ENCODE measurements at regions not wholly inside any gene's neighbourhood (a gene's known extent, or its start where the extent isn't known, plus 50 kb on each side); places are given as distances from the start of the nearest gene placed in this dataset.
"Not testable (repeated sequence)": the region's sequence is repeated elsewhere in the genome, so short reads cannot be mapped to it uniquely, and the experiment has no call there.

- no peak for DNase-seq
Measured at GRCh38 chr7:33792547-33793105, 112.7 kb upstream of the BMPER start.

DNA sequence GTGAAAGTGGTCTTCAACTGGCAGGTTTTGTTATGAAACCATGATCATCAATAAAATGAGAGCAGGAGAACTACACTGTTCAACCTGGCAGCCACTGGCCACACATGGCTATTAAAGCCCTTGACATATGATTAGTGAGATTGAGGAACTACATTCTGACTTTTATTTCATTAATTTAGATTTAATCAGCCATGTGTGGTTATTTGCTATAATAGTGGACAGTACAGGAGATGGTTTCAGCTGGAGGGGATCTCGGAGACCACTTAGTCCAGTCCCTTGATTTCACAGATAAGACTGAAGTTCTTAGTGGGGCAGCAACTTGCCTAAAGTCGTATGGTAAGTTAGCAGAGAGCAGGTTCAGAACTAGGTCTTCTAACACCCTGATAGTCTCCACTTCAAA, 111.7 kb upstream of the BMPER start:
- no peak for DNase-seq

GRCh38 chr7:33794419-33794818, 110.9 kb upstream of the BMPER start:
- no peak for DNase-seq

- no peak for DNase-seq
Measured at GRCh38 chr7:33794959-33795358, 110.4 kb upstream of the BMPER start.

- no peak for DNase-seq
Measured at GRCh38 chr7:33796538-33796937, 108.8 kb upstream of the BMPER start.

DNA sequence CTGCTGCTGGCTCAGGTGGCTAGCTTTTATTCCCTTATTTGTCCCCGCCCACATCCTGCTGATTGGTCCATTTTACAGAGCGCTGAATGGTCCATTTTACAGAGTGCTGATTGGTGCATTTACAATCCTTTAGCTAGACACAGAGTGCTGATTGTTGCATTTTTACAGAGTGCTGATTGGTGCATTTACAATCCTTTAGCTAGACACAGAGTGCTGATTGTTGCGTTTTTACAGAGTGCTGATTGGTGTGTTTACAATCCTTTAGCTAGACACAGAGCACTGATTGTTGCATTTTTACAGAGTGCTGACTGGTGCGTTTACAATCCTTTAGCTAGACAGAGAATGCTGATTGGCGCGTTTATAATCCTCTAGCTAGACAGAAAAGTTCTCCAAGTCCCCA, 107.8 kb upstream of the BMPER start:
- not testable (repeated sequence) for DNase-seq

- no peak for DNase-seq
Measured at GRCh38 chr7:33798686-33799325, 106.5 kb upstream of the BMPER start.

DNA sequence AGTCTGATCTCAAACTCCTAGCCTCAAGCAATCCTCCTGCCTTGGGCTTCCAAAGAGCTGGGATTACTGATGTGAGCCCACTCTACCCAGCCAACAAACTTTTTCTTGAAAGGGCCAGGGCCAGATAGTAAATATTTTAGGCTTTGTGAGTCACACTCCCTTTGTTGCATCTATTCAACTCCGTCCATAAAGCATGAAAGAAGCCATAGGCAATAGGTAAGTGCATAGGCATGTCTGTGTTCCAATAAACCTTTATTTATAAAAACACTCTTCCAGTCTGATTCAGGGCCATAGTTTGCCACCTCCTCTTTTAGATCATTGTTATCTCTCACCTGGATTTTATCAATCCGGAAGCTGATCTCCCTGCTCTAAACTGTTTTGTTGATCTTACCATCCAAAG, 105.6 kb upstream of the BMPER start:
- no peak for DNase-seq

DNA sequence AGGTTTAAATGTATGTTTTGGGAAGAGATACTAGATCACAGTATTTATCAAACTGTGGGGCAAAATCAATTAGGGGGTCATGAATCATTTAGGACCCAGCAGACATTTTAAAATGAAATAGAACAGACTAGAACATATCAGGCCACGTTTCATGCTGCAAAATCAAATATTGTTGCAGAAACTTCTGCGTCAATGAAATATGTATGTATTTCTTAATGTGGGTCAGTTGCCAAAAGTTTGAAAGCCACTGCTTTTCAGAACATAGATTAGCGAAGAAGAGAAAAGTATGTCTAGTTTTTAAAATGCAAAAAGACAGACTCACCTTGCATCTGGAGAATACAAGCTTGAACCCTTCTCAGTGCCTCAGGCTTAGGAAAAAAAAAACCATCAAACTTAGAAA, 102.7 kb upstream of the BMPER start:
- no peak for DNase-seq

GRCh38 chr7:33804140-33804660, 101.1 kb upstream of the BMPER start:
- DNase-seq: no peak

DNA sequence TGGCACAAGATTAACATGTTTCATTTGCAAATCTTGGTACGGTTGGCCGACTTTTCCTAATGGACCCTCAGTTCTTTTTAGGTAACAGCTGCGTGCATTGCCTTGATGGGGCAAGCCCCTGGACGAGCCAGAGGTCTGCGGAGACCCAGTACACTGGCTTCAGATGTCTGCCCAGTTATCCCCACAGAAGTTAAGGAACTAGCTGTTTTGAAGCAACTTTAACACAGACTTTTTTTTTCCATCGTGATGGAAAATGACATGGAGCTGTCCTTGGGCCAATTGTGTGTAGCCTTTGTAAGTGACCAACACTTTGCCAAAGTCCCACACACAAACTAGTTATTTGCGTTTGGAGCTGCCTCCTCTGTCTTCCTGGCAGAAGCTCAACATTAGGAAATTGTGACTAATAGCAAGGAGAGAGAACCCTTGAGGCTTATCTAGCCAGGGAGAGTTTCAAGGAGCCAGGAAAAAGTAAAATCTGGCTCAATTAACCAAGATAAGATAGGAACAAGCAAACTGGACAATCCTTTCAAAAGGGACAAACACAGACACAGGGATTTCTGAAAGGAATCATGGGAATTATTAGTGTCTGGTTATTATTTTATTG, 99.6 kb upstream of the BMPER start:
- DNase-seq: no peak

DNA sequence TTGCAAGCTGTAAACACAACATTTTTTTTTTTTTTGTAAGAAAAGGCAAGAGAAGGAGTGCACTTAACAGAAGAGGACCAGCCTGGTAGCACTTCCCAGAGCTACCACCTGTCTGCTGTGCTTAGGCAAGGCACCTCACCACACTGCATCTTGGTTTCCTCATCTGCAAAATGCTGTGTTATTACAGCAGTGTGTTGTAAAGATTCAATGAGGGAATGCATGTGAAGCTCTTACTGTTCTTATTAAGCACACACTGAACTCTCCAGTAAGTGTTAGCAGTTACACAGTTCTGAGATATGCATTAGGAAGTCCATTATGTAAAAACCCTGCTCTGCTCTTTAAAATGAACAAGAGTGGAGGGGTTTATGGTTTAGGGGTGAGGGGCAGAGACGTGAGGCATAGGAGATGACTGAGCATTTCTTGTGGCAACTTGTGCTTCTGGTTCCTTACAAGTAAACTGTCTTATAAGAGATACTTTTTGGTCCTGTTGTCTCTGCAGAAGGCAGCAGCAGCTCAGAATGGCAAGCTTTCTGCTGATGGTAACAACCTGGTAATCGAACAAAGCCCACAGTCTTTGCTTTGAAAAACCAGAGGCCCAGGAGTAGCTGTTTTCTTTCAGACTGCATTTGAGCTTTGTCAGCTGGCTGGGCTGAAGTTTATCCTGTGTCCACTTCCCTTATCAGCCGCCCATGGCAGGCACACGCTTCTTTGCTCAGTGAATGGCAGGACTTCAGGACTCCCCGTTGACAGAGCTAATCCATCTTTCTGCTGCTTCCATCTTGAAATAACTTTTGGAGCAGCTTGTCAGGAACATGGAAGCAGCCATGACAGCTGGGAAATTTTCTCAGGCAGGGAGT, 98.8 kb upstream of the BMPER start:
- DNase-seq: no peak

- no peak for DNase-seq
Measured at GRCh38 chr7:33807155-33807530, 98.2 kb upstream of the BMPER start.

- no peak for DNase-seq
Measured at GRCh38 chr7:33807779-33808482, 97.4 kb upstream of the BMPER start.

DNA sequence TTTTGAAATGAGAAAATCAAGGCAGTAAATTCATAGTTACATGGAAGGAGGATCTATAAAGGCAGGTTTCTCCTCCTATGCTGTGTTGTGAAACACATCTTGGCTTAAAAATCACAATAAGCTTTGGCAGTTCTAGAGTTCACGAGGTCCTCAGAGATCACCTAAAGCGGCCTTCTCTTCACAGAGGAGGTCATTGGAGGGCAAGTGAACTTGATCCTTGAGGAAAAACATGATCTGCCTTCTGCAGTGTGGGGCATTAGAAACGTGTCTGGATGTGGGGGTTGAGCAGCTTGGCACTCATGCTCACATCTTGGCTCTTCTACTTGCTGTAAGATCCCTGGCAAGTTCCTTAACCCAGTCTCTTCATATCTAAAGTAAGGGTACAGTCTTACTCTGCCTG, 96.1 kb upstream of the BMPER start:
- DNase-seq: no peak

GRCh38 chr7:33810356-33810755, 95.0 kb upstream of the BMPER start:
- no peak for DNase-seq

GRCh38 chr7:33813331-33813730, 92.0 kb upstream of the BMPER start:
- no peak for DNase-seq

GRCh38 chr7:33814400-33814799, 90.9 kb upstream of the BMPER start:
- DNase-seq: no peak

DNA sequence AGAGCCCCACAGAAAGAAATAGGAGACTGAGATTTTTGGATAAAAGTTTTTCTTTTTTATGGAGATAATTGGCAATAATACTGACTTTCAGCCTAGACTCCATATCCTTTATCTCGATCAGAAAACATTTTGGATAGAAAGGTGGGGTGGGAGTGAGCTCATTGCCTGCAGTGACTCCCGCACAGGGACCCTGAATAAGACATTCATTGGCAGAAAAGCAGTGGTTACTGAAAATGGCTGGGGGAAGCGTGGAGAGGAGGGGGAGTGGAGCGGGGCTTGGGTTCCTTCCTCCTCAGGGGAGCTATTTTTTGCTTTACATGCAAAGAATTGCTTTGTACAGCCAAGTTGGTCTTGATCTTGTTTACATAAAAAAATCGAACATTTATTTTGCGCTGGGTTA, 90.4 kb upstream of the BMPER start:
- DNase-seq: no peak

DNA sequence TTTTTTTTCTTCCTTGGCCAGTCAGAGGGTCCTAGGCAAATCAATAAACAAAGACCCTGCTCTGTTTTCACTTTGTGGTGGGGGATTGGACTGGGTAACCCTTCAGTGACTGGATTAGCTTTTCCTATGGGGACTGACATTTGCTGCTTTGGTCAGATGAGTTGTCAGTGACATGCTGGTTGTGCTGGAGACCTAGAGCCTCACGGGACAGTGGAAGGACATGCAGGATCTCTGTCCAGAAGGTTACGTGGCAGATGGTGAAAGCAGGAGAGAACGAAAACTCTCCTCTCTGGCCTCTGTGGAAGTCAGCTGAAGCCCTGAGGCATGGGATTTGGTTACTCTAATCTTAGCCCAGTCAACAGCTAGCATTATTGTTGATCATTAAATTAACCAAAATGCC, 90.0 kb upstream of the BMPER start:
- DNase-seq: no peak

GRCh38 chr7:33816106-33816505, 89.2 kb upstream of the BMPER start:
- no peak for DNase-seq

DNA sequence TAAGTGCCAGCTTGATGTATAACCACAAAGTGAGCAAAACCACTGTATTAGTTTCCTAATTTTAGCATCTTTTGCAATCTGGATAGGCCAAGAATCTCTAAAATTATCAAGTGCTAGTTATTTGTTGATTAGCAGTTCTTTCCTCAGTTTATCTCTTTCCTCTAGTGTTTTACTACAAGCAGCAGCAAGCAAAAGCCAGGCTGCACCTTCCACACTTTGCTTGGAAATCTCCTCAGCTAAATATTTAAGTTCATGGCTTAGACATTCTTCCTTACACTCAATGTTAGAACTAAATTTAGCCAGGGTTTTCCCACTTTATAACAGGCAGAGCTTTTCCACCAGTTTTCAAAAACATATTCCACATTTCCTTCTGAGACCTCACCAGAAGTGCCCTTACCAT, 85.7 kb upstream of the BMPER start:
- DNase-seq: no peak

GRCh38 chr7:33820206-33820605, 85.1 kb upstream of the BMPER start:
- no peak for DNase-seq

Measured in MV-4-11 (cell line).